ENCODE measurements at regions not wholly inside any gene's neighbourhood (a gene's known extent, or its start where the extent isn't known, plus 50 kb on each side); places are given as distances from the start of the nearest gene placed in this dataset.

- DNase-seq: no peak
Observed at GRCh38 chr20:57001126-57001767, 265.2 kb downstream of the BMP7 start.

- no peak for DNase-seq
Observed at GRCh38 chr20:57002066-57002570, 264.3 kb downstream of the BMP7 start.

GRCh38 chr20:57003012-57003411 lies 263.4 kb downstream of the BMP7 start:
- DNase-seq: no peak

- DNase-seq: no peak
Observed at GRCh38 chr20:57004416-57004815, 262.0 kb downstream of the BMP7 start.

GRCh38 chr20:57004951-57005933 lies 261.2 kb downstream of the BMP7 start:
- no peak for DNase-seq

GRCh38 chr20:57006411-57007170 lies 259.9 kb downstream of the BMP7 start:
- no peak for DNase-seq

- no peak for DNase-seq
Observed at GRCh38 chr20:57007171-57007540, 259.3 kb downstream of the BMP7 start.

GRCh38 chr20:57008217-57008616 lies 258.2 kb downstream of the BMP7 start:
- peak; percentile 35 for DNase-seq

GRCh38 chr20:57009355-57009754 lies 257.1 kb downstream of the BMP7 start:
- DNase-seq: no peak

GRCh38 chr20:57009775-57010174 lies 256.7 kb downstream of the BMP7 start:
- no peak for DNase-seq

- DNase-seq: no peak
Observed at GRCh38 chr20:57012691-57013090, 253.8 kb downstream of the BMP7 start.

GRCh38 chr20:57013217-57013616 lies 253.2 kb downstream of the BMP7 start:
- peak; percentile 34 for DNase-seq

- DNase-seq: peak; percentile 31
Observed at GRCh38 chr20:57013741-57014140, 252.7 kb downstream of the BMP7 start.

- no peak for DNase-seq
Observed at GRCh38 chr20:57020364-57020763, 246.1 kb downstream of the BMP7 start.

- no peak for DNase-seq
Observed at GRCh38 chr20:57022306-57022705, 244.1 kb downstream of the BMP7 start.

GRCh38 chr20:57023007-57023406 lies 243.4 kb downstream of the BMP7 start:
- DNase-seq: no peak

- DNase-seq: no peak
Observed at GRCh38 chr20:57023997-57024396, 242.4 kb downstream of the BMP7 start.

GRCh38 chr20:57024849-57025248 lies 241.6 kb downstream of the BMP7 start:
- DNase-seq: no peak

GRCh38 chr20:57025261-57025660 lies 241.2 kb downstream of the BMP7 start:
- DNase-seq: no peak

- DNase-seq: peak; percentile 60
Observed at GRCh38 chr20:57025666-57026224, 240.7 kb downstream of the BMP7 start.

- DNase-seq: no peak
Observed at GRCh38 chr20:57027777-57028176, 238.7 kb downstream of the BMP7 start.

Measured in tongue (tissue), 1 donor.